ENCODE measurements at regions not wholly inside any gene's neighbourhood (a gene's known extent, or its start where the extent isn't known, plus 50 kb on each side); places are given as distances from the start of the nearest gene placed in this dataset.

- TF ChIP-seq MAFK (IDR thresholded peaks at IDR 0.05; ENCODE audit: low read depth, low read length) (no peak), POLR2A (IDR thresholded peaks at IDR 0.05; ENCODE audit: low read depth, low read length) (no peak), CTCF (conservative IDR thresholded peaks at IDR 0.05; ENCODE audit: low read depth, low read length) (no peak), MAZ (IDR thresholded peaks at IDR 0.05; ENCODE audit: borderline replicate concordance, low read depth, low read length) (no peak), FOS (IDR thresholded peaks at IDR 0.05; ENCODE audit: low read depth, low read length) (no peak), BHLHE40 (IDR thresholded peaks at IDR 0.05; ENCODE audit: low read depth, low read length) (no peak), RFX5 (IDR thresholded peaks at IDR 0.05; ENCODE audit: low read depth, low read length) (no peak)
- TF ChIP-seq, protein P1, sequence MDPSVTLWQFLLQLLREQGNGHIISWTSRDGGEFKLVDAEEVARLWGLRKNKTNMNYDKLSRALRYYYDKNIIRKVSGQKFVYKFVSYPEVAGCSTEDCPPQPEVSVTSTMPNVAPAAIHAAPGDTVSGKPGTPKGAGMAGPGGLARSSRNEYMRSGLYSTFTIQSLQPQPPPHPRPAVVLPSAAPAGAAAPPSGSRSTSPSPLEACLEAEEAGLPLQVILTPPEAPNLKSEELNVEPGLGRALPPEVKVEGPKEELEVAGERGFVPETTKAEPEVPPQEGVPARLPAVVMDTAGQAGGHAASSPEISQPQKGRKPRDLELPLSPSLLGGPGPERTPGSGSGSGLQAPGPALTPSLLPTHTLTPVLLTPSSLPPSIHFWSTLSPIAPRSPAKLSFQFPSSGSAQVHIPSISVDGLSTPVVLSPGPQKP (IDR thresholded peaks at IDR 0.05; ENCODE audit: borderline replicate concordance, low read depth, low read length): no peak
Observed at GRCh38 chr9:86735772-86736458, 211.4 kb downstream of the GAS1 start.
